HG02885 (cell line): ENCODE measurements at regions not wholly inside any gene's neighbourhood (a gene's known extent, or its start where the extent isn't known, plus 50 kb on each side); places are given as distances from the start of the nearest gene placed in this dataset.

ENCODE experiments used
- ATAC-seq: cut with Tn5 transposase; IDR thresholded peaks from one replicate; pipeline ENCODE4 v1.9.1; 2021; ENCODE audit warnings: mild to moderate bottlenecking; ENCODE audit not compliant: unreplicated experiment, poor library complexity

DNA sequence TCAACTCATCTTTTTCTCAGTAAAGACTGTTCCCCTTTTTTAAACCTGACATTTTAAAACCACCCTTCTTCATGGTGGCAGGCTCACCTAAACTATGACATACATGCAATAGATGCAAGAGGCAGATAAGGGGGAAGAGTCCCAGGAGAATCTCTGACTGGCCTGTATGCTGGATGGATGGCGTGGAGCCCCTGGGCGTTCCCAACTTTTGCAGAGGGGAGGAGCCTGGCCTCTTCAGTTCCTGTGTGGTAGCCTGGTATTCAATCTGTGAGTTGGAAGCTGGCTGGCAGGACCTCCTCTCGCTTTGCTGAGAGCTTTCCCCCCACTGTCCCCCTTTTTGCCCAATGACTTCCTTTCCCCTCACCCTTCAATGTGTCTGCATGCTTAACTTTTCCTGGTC, 217.6 kb upstream of the CA10 start:
- no peak for ATAC-seq

DNA sequence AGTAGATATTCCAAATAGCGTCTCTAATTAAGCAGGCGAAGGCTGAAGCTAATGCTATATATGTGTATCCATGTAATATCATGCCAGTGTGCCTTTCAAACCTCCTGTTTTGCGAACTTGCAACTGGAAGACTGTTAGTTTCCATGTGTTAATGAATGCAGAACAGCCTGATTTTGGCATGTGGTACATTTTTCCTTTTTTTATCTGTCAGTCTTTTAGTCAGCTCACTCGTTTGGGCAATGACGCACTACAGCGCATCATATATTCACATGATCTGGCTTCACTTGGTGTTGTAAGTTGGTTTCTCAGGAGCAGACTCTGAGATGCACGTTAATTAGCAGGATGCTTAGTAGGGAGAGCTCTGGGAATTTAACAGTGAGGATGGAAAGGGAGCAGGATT, 210.4 kb upstream of the CA10 start:
- ATAC-seq, result no peak

DNA sequence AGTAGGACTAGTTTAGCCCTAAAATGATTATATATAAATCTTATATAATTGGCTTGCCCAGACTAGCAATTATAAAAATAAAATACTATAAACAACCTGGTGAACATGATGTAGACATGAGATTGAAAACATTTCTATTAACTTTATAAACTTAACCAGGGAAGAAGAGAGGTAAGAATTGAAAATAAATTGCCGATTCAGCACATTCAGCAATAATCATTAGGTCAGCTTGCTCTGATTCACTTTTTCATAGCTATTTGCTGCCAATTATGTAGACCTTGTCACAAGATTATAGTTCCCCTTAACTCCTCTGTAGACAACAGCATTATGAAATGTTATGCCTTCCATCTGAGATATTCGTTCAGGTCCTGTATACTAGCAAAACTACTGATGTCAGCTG, 199.3 kb upstream of the CA10 start:
- ATAC-seq, result no peak

DNA sequence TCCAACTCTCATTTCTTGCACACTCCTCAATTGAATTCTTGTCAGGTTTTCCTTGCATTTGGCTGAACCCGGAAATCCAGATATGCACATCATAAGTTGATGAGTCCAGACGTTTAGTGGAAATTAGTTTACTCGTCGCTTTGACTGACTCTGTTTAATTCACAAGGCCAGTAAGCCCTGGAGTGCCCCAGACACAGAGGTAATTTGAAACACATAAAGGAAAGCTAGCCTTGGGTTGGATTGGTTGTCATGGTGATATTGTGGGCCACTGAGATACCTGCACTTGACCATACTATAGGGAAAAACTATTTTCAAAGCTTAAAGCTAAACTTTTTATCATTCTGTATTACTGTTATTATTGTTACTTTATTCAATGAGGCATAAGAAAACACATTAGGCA, 178.3 kb upstream of the CA10 start:
- no peak for ATAC-seq

DNA sequence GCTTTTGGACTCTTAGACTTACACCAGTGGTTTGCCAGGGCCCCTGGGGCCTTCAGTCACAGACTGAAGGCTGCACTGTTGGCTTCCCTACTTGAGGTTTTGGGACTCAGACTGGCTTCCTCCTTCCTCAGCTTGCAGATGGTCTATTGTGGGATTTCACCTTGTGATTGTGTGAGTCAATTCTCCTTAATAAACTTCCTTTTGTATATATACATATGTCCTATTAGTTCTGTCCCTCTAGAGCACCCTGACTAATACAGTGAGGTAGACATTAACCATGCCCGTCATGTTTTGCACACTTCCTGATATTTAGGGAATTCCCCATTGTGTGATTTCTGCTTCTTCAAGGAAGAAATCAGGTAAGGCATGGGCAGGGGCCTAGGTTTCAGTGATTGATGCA, 147.8 kb upstream of the CA10 start:
- ATAC-seq, result no peak

DNA sequence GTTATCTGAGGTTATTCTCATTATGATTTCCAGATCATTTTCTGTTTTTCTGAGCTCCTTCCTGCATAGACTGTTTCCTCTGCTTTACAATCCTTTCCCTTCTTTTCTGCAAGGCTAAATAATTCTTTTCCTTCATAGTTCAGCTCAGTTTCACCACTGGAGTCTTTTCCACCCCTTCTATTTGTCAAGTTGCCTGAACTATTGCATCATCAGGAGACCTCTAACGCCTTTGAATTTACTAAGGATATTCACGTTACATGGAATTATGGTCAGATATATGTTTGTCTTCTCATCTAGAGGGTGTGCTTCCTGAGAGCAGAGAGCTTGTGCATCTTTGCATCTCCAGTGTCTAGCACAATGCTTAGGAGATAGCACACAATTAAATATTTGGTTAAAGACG, 140.4 kb upstream of the CA10 start:
- no peak for ATAC-seq

DNA sequence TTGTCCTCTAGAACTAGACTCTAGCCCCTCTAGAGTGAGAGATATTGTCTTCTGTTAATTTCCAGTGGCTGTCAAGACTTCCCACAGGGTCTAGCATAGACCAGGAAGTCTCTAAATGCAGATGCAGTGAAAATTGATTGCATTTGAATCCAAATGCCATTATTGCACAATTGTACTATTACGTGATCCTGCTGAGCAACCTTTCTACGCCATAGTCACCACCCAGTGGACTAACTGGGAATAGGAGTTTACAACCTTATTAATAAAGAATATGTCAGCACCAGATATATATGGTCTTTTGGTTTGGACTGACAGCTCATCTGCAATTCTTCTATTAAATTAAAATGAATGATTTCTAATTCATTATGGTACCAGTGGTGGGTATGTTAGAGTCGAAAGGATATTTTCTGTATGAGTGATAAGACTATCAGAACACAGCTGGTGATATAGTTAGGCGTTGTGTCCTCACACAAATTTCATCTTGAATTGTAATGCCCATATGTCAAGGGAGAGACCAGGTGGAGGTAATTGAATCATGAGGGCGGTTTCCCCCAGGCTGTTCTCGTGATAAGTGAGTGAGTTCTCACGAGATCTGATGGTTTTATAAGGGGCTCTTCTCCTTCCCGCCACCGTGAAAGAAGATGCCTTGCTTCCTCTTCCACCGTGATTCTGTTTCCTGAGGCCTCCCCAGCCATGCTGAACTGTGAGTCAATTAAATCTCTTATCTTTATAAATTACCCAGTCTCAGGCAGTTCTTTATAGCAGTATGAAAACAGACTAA, 138.9 kb upstream of the CA10 start:
- no peak for ATAC-seq

DNA sequence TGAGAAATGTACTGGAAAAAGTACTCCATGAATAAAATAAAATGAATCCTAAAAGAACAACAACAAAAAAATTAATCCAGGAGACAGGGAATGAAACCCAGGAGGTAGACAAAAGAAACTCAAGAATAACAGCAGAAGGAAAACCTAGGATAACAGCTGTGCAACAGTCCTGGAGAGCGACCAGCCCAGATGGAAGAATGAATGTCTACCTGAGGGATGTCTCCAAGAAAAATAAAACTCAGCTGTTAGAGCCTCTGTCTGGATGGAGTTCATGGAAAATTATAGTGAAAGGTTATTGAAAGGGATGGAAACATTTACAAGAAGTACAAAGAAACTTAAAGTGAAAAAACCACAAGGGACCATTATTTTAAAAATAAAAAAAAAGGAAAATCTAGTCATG, 135.8 kb upstream of the CA10 start:
- ATAC-seq, result no peak

DNA sequence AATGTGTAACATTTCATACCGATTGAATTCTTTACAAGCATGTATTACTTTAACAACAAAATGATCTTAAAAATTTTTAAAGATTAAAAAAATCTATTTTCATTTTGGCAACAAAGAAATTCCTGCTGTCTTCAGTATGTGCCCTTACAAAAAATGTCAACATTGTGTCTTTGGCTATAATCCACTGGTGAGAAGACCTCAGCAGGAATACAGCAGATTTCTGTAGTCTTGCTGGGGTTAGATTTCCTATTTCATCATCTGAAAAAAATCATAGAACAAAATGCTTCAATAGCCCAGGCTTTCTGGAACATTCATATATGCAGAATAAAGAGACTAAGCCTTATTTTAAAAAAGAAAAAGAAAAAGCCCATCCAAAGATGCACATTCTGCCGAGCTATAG, 129.1 kb upstream of the CA10 start:
- ATAC-seq, result no peak

DNA sequence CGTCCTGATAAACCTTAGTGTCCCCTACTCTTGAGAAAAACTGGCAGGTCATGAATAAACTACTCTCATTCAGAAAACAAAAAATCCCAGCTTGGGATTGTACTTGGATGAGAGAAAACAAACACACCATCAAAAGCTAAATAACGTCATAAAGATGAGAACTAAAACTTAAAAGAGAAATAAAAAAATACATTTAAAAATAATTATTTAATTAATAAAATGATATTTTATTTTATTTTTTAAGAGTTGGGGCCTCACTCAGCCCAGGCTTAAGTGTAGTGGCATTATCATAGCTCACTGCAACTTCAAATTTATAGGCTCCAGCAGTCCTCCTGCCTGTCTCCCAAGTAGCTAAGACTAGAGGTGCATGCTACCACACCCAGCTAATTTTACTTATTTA, 125.4 kb upstream of the CA10 start:
- ATAC-seq, result no peak

DNA sequence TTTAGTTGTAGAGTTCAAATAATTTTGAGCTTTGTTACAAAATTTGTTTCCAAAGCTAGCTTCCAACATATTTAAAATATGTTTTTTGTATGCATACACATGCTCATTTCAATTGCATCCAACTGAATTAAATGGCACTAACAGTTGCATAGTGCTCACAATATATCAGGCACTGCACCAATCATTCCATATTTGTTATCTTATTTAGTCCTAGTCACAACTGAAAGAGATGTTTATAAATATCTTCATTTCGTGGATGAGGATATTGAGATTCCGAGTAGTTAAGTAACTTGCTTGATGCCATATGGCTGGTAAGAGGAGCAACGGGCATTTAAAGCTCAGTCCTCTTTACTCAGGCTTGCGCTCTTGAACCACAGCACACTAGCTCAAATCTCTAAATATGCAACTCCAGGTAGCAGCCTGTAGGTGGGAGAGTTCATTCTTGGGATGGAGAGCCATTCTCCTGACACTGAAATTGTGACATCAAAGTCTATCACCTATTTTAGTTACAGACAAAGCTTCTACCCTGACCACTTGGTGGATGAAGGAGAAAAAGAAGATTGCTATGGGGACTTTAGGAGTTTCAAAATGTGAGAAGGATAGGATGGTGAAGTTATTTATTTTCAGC, 118.0 kb upstream of the CA10 start:
- no peak for ATAC-seq

DNA sequence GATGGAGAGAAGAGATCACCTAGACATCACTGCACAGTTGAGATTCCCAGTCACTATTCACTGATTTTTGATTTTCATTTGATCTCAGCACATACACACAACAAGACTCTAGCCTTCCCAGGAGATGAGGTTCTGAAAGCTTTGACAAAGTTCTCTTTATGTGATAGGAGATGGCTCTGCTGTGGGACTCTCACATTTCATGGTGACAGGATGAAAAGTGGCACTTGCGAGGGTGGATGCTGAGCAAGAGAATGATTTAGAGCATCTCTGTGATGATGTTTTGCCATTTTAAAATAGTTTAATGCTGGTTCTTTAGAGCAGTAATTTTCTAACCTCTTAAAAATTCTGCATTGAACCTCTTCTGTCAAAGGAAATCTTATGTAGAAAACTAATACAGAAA, 113.3 kb upstream of the CA10 start:
- no peak for ATAC-seq

DNA sequence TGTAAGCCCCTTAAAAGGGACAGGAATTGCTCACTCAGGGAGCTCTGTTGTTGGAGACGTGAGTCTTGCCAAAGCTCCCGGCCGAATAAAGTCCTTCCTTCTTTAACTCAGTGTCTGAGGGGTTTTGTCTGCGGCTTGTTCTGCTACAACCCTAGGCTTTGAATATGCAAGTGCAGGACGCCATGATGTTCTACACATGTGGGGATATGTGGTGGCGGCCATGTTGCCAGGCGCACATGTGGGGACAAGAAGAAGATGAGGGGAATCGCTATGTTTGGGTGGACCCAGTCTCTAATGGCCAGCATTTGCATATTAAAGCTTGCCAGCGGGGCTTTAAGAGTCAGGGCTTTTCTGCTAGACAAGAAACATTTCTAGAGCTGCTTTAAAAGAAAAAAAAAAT, 96.8 kb upstream of the CA10 start:
- no peak for ATAC-seq

DNA sequence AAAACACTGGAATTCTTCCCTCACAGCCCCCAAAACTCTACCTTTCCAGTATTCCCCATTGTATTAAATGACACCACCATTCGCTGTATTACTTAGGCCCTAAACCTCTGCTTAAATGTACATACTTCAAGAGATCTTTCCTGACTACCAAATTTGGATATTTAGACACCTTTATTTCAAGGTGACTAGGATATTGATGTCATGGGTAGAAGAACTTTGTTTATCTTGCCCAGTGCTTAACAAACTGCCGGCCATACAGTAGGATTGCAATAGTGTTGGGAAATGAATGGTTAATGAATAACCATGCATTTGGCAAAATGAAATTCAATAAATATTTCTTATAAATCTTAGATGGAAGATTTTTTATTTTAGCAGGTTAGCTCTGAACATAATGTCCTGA, 86.2 kb upstream of the CA10 start:
- ATAC-seq, result no peak

DNA sequence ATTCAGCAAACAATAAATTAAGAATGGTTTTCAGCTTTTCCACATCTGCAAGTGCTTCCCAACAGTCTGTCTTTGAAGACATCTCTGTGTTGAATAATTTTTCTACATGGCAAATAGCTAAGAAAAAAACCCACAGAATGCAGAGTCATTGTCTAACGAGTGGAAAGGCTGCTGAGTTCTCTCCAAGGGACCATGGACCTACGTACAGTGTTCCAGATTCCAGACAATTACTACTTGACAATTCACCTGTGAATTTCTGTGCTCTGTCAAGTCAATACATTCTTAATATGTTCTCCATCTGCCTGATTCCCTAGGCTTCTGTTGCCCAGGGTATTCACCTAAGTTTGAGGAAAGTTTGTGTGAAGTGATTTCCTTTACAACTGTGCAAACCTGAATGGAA, 83.8 kb upstream of the CA10 start:
- no peak for ATAC-seq

DNA sequence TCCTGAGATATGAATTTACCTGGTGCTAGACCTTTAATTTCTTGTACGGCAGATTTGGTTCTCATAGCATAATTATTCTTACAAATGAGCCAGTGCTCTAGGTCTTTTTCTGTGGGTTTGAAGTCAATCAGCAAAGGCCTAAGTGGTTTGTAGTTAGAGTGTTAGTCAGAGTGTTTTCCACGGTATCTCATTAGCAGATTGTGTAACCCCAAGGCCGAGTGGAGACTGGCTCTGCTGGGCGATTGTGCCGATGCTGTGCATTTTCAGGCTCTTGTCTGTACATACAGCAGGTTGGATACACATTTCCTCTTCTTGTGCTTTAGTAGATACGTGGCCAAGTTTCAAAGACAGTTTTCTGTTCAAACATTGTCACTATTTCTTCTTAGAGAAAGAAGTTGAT, 78.6 kb upstream of the CA10 start:
- ATAC-seq, result no peak

DNA sequence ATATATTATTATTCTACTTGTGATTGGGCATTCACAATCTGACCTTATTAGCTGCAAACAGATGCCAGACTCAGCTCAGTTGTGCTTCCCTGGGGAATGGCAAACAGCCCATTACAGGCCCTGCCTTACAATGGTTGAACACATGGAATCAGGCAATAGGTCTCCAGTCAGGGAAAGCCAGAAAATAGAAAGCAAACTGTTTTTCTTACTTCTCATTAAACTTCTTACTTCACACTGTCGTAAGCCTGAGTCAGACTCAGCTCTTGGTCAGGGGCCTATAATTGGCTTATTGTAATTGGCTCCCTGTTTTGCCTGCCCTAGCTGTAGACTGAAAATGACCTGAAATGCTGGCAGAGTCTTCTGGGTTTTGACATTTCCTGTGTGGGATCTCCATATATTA, 77.0 kb upstream of the CA10 start:
- no peak for ATAC-seq

DNA sequence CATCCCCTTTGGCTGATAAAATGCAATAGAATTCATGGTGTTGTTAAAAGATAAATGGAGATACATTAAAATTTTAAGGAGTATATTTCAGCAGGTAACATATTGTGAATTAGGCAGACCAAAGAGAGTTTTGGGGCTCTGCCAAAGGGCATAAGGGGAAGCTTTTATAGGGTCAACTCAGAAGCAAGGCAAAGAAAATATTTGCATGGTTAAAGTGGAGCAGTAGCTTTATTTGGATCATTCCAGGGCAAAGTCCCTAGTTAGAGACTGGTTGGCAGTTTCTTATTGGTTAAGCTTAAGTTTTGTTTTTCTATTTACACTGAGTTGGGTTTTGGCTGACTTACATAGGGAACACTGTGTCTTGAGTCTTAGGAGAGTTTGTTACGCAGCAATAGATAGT, 75.1 kb upstream of the CA10 start:
- ATAC-seq, result no peak

DNA sequence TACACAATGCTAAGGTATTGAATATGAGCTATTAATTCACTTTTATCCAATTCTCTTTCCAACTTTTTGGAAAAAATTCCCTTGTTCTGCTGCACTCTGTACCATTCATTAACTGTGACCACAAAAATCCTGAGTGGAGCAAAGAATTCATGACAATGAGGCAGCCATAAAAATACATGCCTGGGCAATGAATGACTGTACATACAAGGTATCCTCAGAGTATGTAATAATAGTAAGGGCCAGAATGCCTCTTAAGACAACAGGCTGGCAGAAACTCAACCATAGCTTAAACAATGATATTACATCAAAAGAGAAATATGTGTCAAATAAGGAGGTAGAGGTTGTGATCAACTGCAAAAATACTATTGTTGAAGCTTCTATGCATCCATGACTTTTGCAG, 74.7 kb upstream of the CA10 start:
- no peak for ATAC-seq

DNA sequence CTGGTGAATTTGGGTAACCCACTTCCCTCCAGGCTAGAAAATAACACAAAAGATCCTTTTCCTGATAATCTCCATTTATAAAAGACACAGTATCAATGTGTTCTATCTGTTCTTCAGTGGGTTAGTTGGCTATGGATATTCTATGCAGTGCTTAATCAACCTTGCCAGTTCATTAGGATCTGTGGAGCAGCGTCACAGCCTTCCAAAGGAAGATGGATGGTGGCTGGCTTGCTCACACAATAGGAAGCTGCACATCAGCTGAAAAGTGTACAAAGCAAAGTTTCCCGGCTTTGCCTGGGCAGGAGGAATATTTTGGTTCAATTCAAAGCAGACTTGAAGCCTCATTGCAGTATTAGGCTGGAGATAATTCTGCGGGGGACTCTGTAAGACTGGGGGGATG, 70.3 kb upstream of the CA10 start:
- no peak for ATAC-seq

DNA sequence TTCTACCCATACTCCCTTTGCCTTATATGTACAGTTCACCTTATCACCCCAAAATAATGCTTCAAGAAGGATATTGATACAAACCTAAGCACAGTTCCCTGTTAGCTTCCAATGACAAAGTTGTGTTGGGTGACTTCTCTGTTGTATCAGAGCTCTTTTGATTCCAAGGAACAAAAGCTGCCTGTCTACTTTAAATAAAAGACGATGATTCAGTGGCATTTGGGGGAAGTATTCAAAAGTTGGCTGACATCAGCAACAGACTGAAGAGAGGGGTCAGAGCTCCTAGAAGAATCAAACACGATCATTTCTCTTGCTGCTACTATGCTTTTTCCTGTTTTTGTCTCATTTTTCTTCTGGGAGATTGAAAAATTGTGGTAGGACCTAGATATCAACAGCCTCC, 69.4 kb upstream of the CA10 start:
- ATAC-seq, result no peak

DNA sequence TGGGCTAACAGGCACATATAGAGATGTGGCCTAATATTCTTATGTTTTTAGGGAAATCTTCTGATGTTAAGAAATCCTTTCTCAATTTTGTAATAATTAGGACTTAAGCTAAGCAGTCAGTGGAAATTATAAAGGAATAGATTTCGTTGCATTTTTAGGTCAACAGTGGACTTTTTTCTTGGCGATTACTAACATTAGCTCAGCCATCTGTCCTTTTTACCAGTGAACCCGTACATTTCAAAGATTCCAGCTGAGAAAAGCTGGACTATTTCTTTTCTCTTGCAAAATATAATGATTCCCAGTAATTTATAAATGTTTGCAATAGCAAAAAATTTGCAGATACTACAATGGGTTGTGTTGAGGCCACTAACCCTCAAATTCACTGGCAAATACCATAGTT, 54.9 kb upstream of the CA10 start:
- no peak for ATAC-seq
